PC-3 (cell line): ENCODE measurements at regions not wholly inside any gene's neighbourhood (a gene's known extent, or its start where the extent isn't known, plus 50 kb on each side); places are given as distances from the start of the nearest gene placed in this dataset.

ENCODE experiments used
- ATAC-seq: fragments of 200-7000 bp; cut with Tn5 transposase; 2 replicates; pipeline ENCODE4 v1.9.1; 2020; ENCODE audit warnings: mild to moderate bottlenecking, moderate library complexity
- BruUV-seq: library from RNA; stranded (reverse); fragments of 400-500 nt; replicated peaks from 2 replicates; lab custom pipeline; 2021; lab: Mats Ljungman, UMichigan
- CTCF ChIA-PET: fragments of 300-600 bp; sonication (Branson Sonifier 250); formaldehyde crosslinking; loops from one replicate; lab custom pipeline; 2022; ENCODE audit warnings: antibody characterized with exemption; lab: Charles Lee
- POLR2A ChIA-PET: fragments of 300-600 bp; sonication (Branson Sonifier 250); formaldehyde crosslinking; loops from one replicate; lab custom pipeline; 2022; ENCODE audit warnings: antibody characterized with exemption; ENCODE audit not compliant: unreplicated experiment; lab: Charles Lee
- DNase-seq: peaks from one replicate; pipeline ENCODE4 v3.0.0-alpha.2; 2015
- H2AFZ ChIP-seq: fragments of 300-600 bp; sonication (generic); 2 replicates; pipeline ENCODE4 v1.6.0; 2016; ENCODE audit warnings: antibody characterized with exemption, low read length
- H3F3A ChIP-seq: fragments of 300-600 bp; sonication (generic); one replicate; pipeline ENCODE4 v1.6.0; 2017; ENCODE audit warnings: antibody characterized with exemption, low read length, control low read depth, mild to moderate bottlenecking; ENCODE audit not compliant: unreplicated experiment
- H3K27ac ChIP-seq: fragments of 300-600 bp; sonication (generic); 2 replicates; pipeline ENCODE4 v1.5.1; 2016; ENCODE audit warnings: mild to moderate bottlenecking, low read length
- H3K27me3 ChIP-seq: fragments of 300-600 bp; sonication (generic); 2 replicates; pipeline ENCODE4 v1.6.1; 2016; ENCODE audit warnings: low read length, mixed read lengths
- H3K36me3 ChIP-seq: fragments of 300-600 bp; sonication (generic); 2 replicates; pipeline ENCODE4 v1.6.1; 2016; ENCODE audit warnings: low read depth, mixed run types, low read length, mixed read lengths
- H3K4me1 ChIP-seq: fragments of 300-600 bp; sonication (generic); 2 replicates; pipeline ENCODE4 v1.5.1; 2016; ENCODE audit warnings: low read length; ENCODE audit not compliant: insufficient read depth
- H3K4me2 ChIP-seq: fragments of 300-600 bp; sonication (generic); 2 replicates; pipeline ENCODE4 v1.6.0; 2016; ENCODE audit warnings: low read length
- H3K4me3 ChIP-seq: fragments of 300-600 bp; sonication (generic); 2 replicates; pipeline ENCODE4 v1.5.1; 2016; ENCODE audit warnings: mild to moderate bottlenecking, low read length, mixed read lengths
- H3K79me2 ChIP-seq: fragments of 300-600 bp; sonication (generic); 2 replicates; pipeline ENCODE4 v1.6.1; 2017; ENCODE audit warnings: low read length, mixed read lengths
- H3K9ac ChIP-seq: fragments of 300-600 bp; sonication (generic); 2 replicates; pipeline ENCODE4 v1.6.0; 2016; ENCODE audit warnings: mild to moderate bottlenecking, low read length
- H3K9me2 ChIP-seq: fragments of 300-600 bp; sonication (generic); replicated peaks from 2 replicates; pipeline ENCODE4 v1.6.1; 2016; ENCODE audit warnings: mixed run types, low read length, mixed read lengths
- H3K9me3 ChIP-seq: fragments of 300-600 bp; sonication (generic); 2 replicates; pipeline ENCODE4 v1.6.1; 2016; ENCODE audit warnings: low read length, mixed read lengths
- H4K20me1 ChIP-seq: fragments of 300-600 bp; sonication (generic); 2 replicates; pipeline ENCODE4 v1.6.1; 2016; ENCODE audit warnings: low read length, mixed read lengths
- CTCF ChIP-seq: fragments of 300-600 bp; sonication (generic); conservative IDR thresholded peaks from 2 replicates; pipeline ENCODE4 v1.5.1; 2017; ENCODE audit warnings: antibody characterized with exemption, low read depth, mild to moderate bottlenecking, low read length
- EZH2 ChIP-seq: fragments of 300-600 bp; sonication (generic); IDR thresholded peaks from one replicate; pipeline ENCODE4 v1.6.1; 2017; ENCODE audit warnings: antibody characterized with exemption, mild to moderate bottlenecking, low read length; ENCODE audit not compliant: unreplicated experiment
- EZH2phosphoT487 ChIP-seq: fragments of 300-600 bp; sonication (generic); IDR thresholded peaks from 2 replicates; pipeline ENCODE4 v1.6.1; 2018; ENCODE audit warnings: mild to moderate bottlenecking, antibody characterized with exemption, low read length, borderline replicate concordance
- intact Hi-C: fragments of 100-400 bp; cut with micrococcal nuclease; formaldehyde crosslinking; loops from 2 replicates; pipeline ENCODE4 v1.9.0; 2023

GRCh38 chr7:142332421-142332820 is 74.6 kb upstream of the PRSS58 start:
- CTCF ChIA-PET, result no interaction called here
- intact Hi-C loops, result no loop called here

GRCh38 chr7:142331941-142332340 is 74.1 kb upstream of the PRSS58 start:
- Histone ChIP-seq H3K4me1 (no peaks in the 10 kb centered on the region), H3K27me3 (peaks cover 75% of the 10 kb centered on the region), H3K9me2 (no peaks in the 10 kb centered on the region), H2AFZ (no peak overlapping the region), H3F3A (no peaks in the 10 kb centered on the region), H3K4me3 (no peak overlapping the region), H4K20me1 (no peaks in the 10 kb centered on the region), H3K9me3 (no peaks in the 10 kb centered on the region), H3K27ac (no peak overlapping the region), H3K9ac (no peak overlapping the region), H3K4me2 (no peak overlapping the region), H3K79me2 (no peaks in the 10 kb centered on the region), H3K36me3 (no peaks in the 10 kb centered on the region)
- intact Hi-C loops, result no loop called here
- TF ChIP-seq CTCF (no peak), EZH2 (no peak), EZH2phosphoT487 (no peak)
- BruUV-seq, result no TSS peak
- DNase-seq (no peak), ATAC-seq (no peak)
- ChIA-PET POLR2A (no interaction called here), CTCF (no interaction called here)

More at GRCh38 chr7:142332421-142332820, 74.6 kb upstream of the PRSS58 start:
- Histone ChIP-seq H3K36me3 (no peaks in the 10 kb centered on the region), H3K27me3 (peaks cover 80% of the 10 kb centered on the region), H3K27ac (no peak overlapping the region), H3K4me1 (no peaks in the 10 kb centered on the region), H2AFZ (no peak overlapping the region), H3K79me2 (no peaks in the 10 kb centered on the region), H3K4me2 (no peak overlapping the region), H3K9me3 (no peaks in the 10 kb centered on the region), H4K20me1 (no peaks in the 10 kb centered on the region), H3K9ac (no peak overlapping the region), H3F3A (no peaks in the 10 kb centered on the region), H3K9me2 (no peaks in the 10 kb centered on the region), H3K4me3 (no peak overlapping the region)
- ATAC-seq, result no peak
- DNase-seq, result no peak
- POLR2A ChIA-PET, result no interaction called here
- no TSS peak for BruUV-seq
- TF ChIP-seq CTCF (no peak), EZH2phosphoT487 (no peak), EZH2 (no peak)

- Histone ChIP-seq H3K4me1 (no peaks in the 10 kb centered on the region), H3K27ac (no peak overlapping the region), H3F3A (no peaks in the 10 kb centered on the region), H3K27me3 (peaks cover 48% of the 10 kb centered on the region), H2AFZ (no peak overlapping the region), H3K9me3 (no peaks in the 10 kb centered on the region), H3K4me3 (no peak overlapping the region), H4K20me1 (no peaks in the 10 kb centered on the region), H3K36me3 (no peaks in the 10 kb centered on the region), H3K4me2 (no peak overlapping the region), H3K9ac (no peak overlapping the region), H3K9me2 (no peaks in the 10 kb centered on the region), H3K79me2 (no peaks in the 10 kb centered on the region)
- CTCF ChIA-PET, result interaction anchor here (0.7 kb wide), 1 partner anchor 61 kb away, joined by 3 read pairs; no protein-coding TSS in a partner anchor
- POLR2A ChIA-PET, result no interaction called here
- DNase-seq (no peak), ATAC-seq (no peak)
- no TSS peak for BruUV-seq
- intact Hi-C loops, result no loop called here
- TF ChIP-seq EZH2 (no peak), CTCF (no peak), EZH2phosphoT487 (no peak)
Observed at GRCh38 chr7:142329062-142329790, 71.4 kb upstream of the PRSS58 start.
